K562 (cell line): ENCODE measurements at regions not wholly inside any gene's neighbourhood (a gene's known extent, or its start where the extent isn't known, plus 50 kb on each side); places are given as distances from the start of the nearest gene placed in this dataset.

Experiments used
- ATAC-seq: fragments of 200-7000 bp; cut with Tn5 transposase; 3 replicates; pipeline ENCODE4 v1.9.1; 2020; ENCODE audit warnings: moderate library complexity
- BruUV-seq: library from RNA; stranded (reverse); fragments of 400-500 nt; replicated peaks from 2 replicates; lab custom pipeline; 2021; lab: Mats Ljungman, UMichigan
- CTCF ChIA-PET: fragments of 300-600 bp; formaldehyde crosslinking; extraction: SDS; loops from one replicate; lab custom pipeline; 2021; ENCODE audit warnings: low intra/inter-chr PET ratio; lab: Yijun Ruan, JAX
- POLR2A ChIA-PET: fragments of 300-600, 350-650 bp; sonication (Branson Sonifier 250); formaldehyde crosslinking; extraction: SDS; loops from one replicate; lab custom pipeline; 2021; ENCODE audit warnings: antibody characterized with exemption, inconsistent platforms; lab: Yijun Ruan, JAX
- DNase-seq, 4 experiments: peaks; one replicate each; pipeline versions ENCODE4 v3.0.0 to v3.0.0-alpha.2; 2011 to 2018; ENCODE audit warnings: low spot score in 3 of 4, mixed read lengths in 3 of 4; ENCODE audit errors: extremely low read depth in 1 of 4
- FAIRE-seq: peaks from 2 replicates; lab custom pipeline; 2011; peaks lifted over from hg19 to GRCh38; lab: Jason Lieb, UNC
- H2AFZ ChIP-seq: 2 replicates; pipeline ENCODE4 v1.6.0; 2011; ENCODE audit warnings: low read depth, low read length, control low read depth, inconsistent platforms
- H3K27ac ChIP-seq: fragments of 200-600 bp; 3 replicates; pipeline ENCODE4 v1.8.0; 2011; ENCODE audit warnings: low read depth, mild to moderate bottlenecking, control low read depth, inconsistent platforms, low read length, moderate library complexity, mixed read lengths; ENCODE audit errors: extremely low read depth
- H3K27me3 ChIP-seq, 2 experiments: fragments of 300-600 bp in 1 of 2; 2 replicates in 1 of 2; 3 replicates in 1 of 2; pipeline versions ENCODE4 v1.6.0 to v1.8.0; 2011; ENCODE audit warnings: inconsistent platforms in 2 of 2, low read length in 2 of 2, mild to moderate bottlenecking in 1 of 2, mixed read lengths in 1 of 2, moderate library complexity in 1 of 2; ENCODE audit not compliant: control insufficient read depth in 2 of 2, insufficient read depth in 2 of 2
- H3K36me3 ChIP-seq: fragments of 300-600 bp; 3 replicates; pipeline ENCODE4 v1.8.0; 2011; ENCODE audit warnings: mild to moderate bottlenecking, low read length, inconsistent platforms; ENCODE audit not compliant: control insufficient read depth, insufficient read depth
- H3K4me1 ChIP-seq, 2 experiments: fragments of 200-600 bp in 1 of 2; replicated peaks in 1 of 2; 2 replicates in 1 of 2; 3 replicates in 1 of 2; pipeline versions ENCODE4 v1.5.1 to v1.8.0; 2011; ENCODE audit warnings: inconsistent platforms in 2 of 2, low read length in 2 of 2, mild to moderate bottlenecking in 1 of 2, mixed read lengths in 1 of 2, moderate library complexity in 1 of 2; ENCODE audit not compliant: control insufficient read depth in 2 of 2, insufficient read depth in 2 of 2
- H3K4me2 ChIP-seq: 2 replicates; pipeline ENCODE4 v1.6.1; 2011; ENCODE audit warnings: low read length, control low read depth, inconsistent platforms, mixed read lengths; ENCODE audit not compliant: insufficient read depth
- H3K4me3 ChIP-seq: fragments of 200-600 bp; sonication (generic), shearing (Covaris generic); 2 replicates; pipeline ENCODE4 v1.5.1; 2016; ENCODE audit warnings: control low read depth, inconsistent platforms
- H3K79me2 ChIP-seq: fragments of 200-600 bp; 3 replicates; pipeline ENCODE4 v1.8.0; 2011; ENCODE audit warnings: low read length, inconsistent platforms; ENCODE audit not compliant: control insufficient read depth, insufficient read depth
- H3K9ac ChIP-seq, 2 experiments: 2 replicates each; pipeline versions ENCODE4 v1.6.0 to v1.6.1; 2011; ENCODE audit warnings: low read depth in 2 of 2, low read length in 2 of 2, control low read depth in 1 of 2, inconsistent platforms in 1 of 2, mild to moderate bottlenecking in 1 of 2, mixed read lengths in 1 of 2; ENCODE audit not compliant: insufficient read depth in 1 of 2
- H3K9me1 ChIP-seq: one replicate; pipeline ENCODE4 v1.6.0; 2011; ENCODE audit warnings: inconsistent platforms, mild to moderate bottlenecking, low read length, moderate library complexity; ENCODE audit not compliant: control insufficient read depth, insufficient read depth
- H3K9me3 ChIP-seq: replicated peaks from 2 replicates; pipeline ENCODE4 v1.5.1; 2011; ENCODE audit warnings: low read depth, low read length, inconsistent platforms; ENCODE audit not compliant: control insufficient read depth, insufficient read depth
- H4K20me1 ChIP-seq: replicated peaks from 2 replicates; pipeline ENCODE4 v1.6.1; 2011; ENCODE audit warnings: low read length, inconsistent platforms, mixed read lengths; ENCODE audit not compliant: control insufficient read depth, insufficient read depth
- HNRNPLL ChIP-seq: fragments of 200-400 bp; formaldehyde crosslinking; IDR thresholded peaks from 2 replicates; pipeline ENCODE4 v1.6.1; 2017; ENCODE audit warnings: low read length, low read depth, mild to moderate bottlenecking; ENCODE audit not compliant: poor library complexity, severe bottlenecking
- ILF3 ChIP-seq: fragments of 450-650 bp; IDR thresholded peaks from 2 replicates; pipeline ENCODE4 v1.6.1; 2018; ENCODE audit warnings: antibody characterized with exemption, mild to moderate bottlenecking, moderate library complexity, borderline replicate concordance
- POLR2A ChIP-seq: fragments of 450-650 bp; conservative IDR thresholded peaks from 2 replicates; pipeline ENCODE4 v1.6.1; 2016
- RFX7 ChIP-seq: fragments of 250-450 bp; sonication (Bioruptor Pico); IDR thresholded peaks from 2 replicates; pipeline ENCODE4 v1.5.1; 2021; ENCODE audit warnings: mild to moderate bottlenecking
- SMAD3 ChIP-seq: fragments of 450-650 bp; formaldehyde crosslinking; conservative IDR thresholded peaks from 2 replicates; pipeline ENCODE4 v1.4.0; 2020; ENCODE audit warnings: mild to moderate bottlenecking
- TCF3 ChIP-seq: sonication (generic); formaldehyde crosslinking; IDR thresholded peaks from 2 replicates; pipeline ENCODE4 v1.4.0; 2020; ENCODE audit warnings: mild to moderate bottlenecking, missing genetic modification reagents
- TEAD2 ChIP-seq: fragments of 450-650 bp; IDR thresholded peaks from 2 replicates; pipeline ENCODE4 v1.6.1; 2016; ENCODE audit warnings: missing genetic modification characterization, control low read depth, missing compliant biosample characterization
- ZNF551 ChIP-seq: fragments of 250-450 bp; sonication (Bioruptor Pico); IDR thresholded peaks from 2 replicates; pipeline ENCODE4 v1.5.0; 2021; ENCODE audit warnings: mild to moderate bottlenecking, moderate library complexity
- WGBS: fragments of 100-300 bp; shearing (Covaris generic); methylation state at CpG from one replicate; pipeline ENCODE4 v1.1.6; 2016; ENCODE audit warnings: low coverage, mixed read lengths; ENCODE audit not compliant: insufficient coverage; ENCODE audit errors: missing lambda C conversion rate; 5-methylcytosine and 5-hydroxymethylcytosine counted together
- in situ Hi-C: fragments of 300-500 bp; cut with MboI; formaldehyde crosslinking; loops from 4 replicates; pipeline ENCODE4 v1.15.0; 2018; ENCODE audit warnings: inconsistent platforms, mixed read lengths
- intact Hi-C: fragments of 100-400 bp; cut with micrococcal nuclease; formaldehyde crosslinking; loops from 2 replicates; pipeline ENCODE4 v1.14.2; 2022
- TF ChIP-seq, protein P1 (sequence below): fragments of 450-650 bp; formaldehyde crosslinking; conservative IDR thresholded peaks from 2 replicates; pipeline ENCODE4 v1.4.0; 2022; ENCODE audit warnings: mild to moderate bottlenecking, missing genetic modification characterization
- TF ChIP-seq, protein P2 (sequence below): fragments of 250-450 bp; sonication (Bioruptor Pico); IDR thresholded peaks from 2 replicates; pipeline ENCODE4 v1.5.0; 2020; ENCODE audit warnings: mild to moderate bottlenecking, borderline replicate concordance
- TF ChIP-seq, protein P3 (sequence below): IDR thresholded peaks from 2 replicates; pipeline ENCODE4 v1.6.1; 2011; ENCODE audit not compliant: insufficient read length; ENCODE audit errors: extremely low read depth

DNA sequence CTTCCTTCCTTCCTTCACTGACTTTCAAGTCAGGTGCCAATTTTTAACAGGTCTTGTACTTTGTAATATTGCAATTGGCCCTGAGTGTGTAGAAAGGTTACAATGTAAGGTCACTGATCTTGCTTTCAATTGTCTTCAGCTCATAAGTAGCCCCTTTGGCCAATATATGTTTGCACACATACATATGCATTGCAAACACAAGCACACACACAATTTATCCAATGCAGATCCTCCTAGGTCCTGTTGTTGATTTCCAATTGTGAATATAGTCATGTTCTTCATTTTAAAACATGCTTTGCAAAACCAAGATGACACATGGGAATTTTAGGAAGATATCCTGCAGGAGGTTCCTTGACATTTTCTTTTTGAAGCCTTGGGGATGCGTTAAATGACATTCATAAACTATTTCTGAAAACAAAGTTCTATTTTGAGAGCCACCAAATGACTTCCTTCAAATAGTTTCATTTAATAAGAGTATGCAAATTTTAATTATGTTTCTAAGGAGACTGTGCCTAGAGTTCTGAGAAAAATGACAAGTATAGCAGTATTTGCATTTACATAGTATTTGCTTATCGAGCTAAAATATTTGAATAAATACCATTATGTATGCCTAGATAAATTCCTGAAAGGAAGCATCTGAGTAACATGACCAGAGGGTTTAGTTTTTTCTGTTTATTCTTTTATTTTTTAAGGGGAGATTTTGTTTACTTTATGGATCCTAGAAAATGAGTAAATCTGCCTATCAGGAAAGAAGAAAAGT, 117.1 kb upstream of the TMEFF2 start:
- no peak for DNase-seq
- Histone ChIP-seq H3K9me3 (no peaks in the 10 kb centered on the region), H3K9ac (no peak overlapping the region), H3K4me3 (no peak overlapping the region), H3K27ac (no peak overlapping the region), H2AFZ (no peak overlapping the region)
- POLR2A ChIA-PET = no interaction called here
- WGBS = 6% methylated on average over 2 of the region's 2 CpGs
- TF ChIP-seq, protein P1, sequence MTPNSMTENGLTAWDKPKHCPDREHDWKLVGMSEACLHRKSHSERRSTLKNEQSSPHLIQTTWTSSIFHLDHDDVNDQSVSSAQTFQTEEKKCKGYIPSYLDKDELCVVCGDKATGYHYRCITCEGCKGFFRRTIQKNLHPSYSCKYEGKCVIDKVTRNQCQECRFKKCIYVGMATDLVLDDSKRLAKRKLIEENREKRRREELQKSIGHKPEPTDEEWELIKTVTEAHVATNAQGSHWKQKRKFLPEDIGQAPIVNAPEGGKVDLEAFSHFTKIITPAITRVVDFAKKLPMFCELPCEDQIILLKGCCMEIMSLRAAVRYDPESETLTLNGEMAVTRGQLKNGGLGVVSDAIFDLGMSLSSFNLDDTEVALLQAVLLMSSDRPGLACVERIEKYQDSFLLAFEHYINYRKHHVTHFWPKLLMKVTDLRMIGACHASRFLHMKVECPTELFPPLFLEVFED (CRISPR knock-in tag) = no peak
- TF ChIP-seq TEAD2 = no peak
- TF ChIP-seq ILF3 = no peak
- TF ChIP-seq, all 486 proteins: peak for 0
- Histone ChIP-seq H4K20me1 (no peaks in the 10 kb centered on the region), H3K4me2 (no peak overlapping the region), H3K4me1 (no peaks in the 10 kb centered on the region; a peak in 1 of 5 replicates), H3K36me3 (no peaks in the 10 kb centered on the region), H3K27me3 (no peaks in the 10 kb centered on the region), H3K9me1 (no peaks in the 10 kb centered on the region), H3K79me2 (no peaks in the 10 kb centered on the region)
- in situ Hi-C loops = no loop called here
- intact Hi-C loops = no loop called here
- no peak for ATAC-seq
- no TSS peak for BruUV-seq
- no peak for FAIRE-seq
- CTCF ChIA-PET = no interaction called here

DNA sequence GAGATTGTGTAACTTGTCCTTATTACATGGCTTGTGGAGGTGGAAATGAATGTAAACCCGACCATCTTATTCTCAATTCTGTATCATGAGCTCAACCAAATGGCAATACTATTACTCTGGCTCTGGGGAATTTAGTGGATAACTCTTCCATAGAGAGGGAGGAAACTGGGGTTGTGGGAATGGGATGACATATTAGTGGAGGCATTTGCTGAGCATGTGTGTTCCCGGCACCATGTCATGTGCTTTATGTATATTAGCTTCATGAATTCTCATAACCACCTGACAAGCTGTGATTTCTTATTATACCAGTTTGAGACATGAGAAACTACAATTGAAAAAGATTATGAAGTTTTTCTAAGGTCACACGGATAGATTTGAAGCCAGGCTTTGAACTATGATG, 112.8 kb upstream of the TMEFF2 start:
- Histone ChIP-seq H4K20me1 (no peaks in the 10 kb centered on the region), H3K27ac (no peak overlapping the region), H3K36me3 (no peaks in the 10 kb centered on the region), H2AFZ (no peak overlapping the region), H3K4me1 (no peaks in the 10 kb centered on the region), H3K4me3 (no peak overlapping the region), H3K79me2 (no peaks in the 10 kb centered on the region), H3K9me3 (no peaks in the 10 kb centered on the region), H3K27me3 (no peaks in the 10 kb centered on the region), H3K9me1 (no peaks in the 10 kb centered on the region), H3K4me2 (no peak overlapping the region), H3K9ac (no peak overlapping the region)
- intact Hi-C loops = no loop called here
- CTCF ChIA-PET = no interaction called here
- ATAC-seq (no peak), FAIRE-seq (no peak), DNase-seq (no peak)
- BruUV-seq = no TSS peak
- in situ Hi-C loops = no loop called here
- POLR2A ChIA-PET = no interaction called here
- TF ChIP-seq RFX7 (CRISPR knock-in tag) (no peak), SMAD3 (CRISPR knock-in tag) (no peak), ZNF551 (no peak), HNRNPLL (no peak), POLR2A (no peak), TCF3 (no peak)
- TF ChIP-seq, protein P2, sequence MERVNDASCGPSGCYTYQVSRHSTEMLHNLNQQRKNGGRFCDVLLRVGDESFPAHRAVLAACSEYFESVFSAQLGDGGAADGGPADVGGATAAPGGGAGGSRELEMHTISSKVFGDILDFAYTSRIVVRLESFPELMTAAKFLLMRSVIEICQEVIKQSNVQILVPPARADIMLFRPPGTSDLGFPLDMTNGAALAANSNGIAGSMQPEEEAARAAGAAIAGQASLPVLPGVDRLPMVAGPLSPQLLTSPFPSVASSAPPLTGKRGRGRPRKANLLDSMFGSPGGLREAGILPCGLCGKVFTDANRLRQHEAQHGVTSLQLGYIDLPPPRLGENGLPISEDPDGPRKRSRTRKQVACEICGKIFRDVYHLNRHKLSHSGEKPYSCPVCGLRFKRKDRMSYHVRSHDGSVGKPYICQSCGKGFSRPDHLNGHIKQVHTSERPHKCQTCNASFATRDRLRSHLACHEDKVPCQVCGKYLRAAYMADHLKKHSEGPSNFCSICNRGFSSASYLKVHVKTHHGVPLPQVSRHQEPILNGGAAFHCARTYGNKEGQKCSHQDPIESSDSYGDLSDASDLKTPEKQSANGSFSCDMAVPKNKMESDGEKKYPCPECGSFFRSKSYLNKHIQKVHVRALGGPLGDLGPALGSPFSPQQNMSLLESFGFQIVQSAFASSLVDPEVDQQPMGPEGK = no peak
- TF ChIP-seq, protein P3, sequence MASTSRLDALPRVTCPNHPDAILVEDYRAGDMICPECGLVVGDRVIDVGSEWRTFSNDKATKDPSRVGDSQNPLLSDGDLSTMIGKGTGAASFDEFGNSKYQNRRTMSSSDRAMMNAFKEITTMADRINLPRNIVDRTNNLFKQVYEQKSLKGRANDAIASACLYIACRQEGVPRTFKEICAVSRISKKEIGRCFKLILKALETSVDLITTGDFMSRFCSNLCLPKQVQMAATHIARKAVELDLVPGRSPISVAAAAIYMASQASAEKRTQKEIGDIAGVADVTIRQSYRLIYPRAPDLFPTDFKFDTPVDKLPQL = no peak
- WGBS = 2% methylated on average over 3 of the region's 3 CpGs
